C4-2B (cell line): ENCODE measurements at regions not wholly inside any gene's neighbourhood (a gene's known extent, or its start where the extent isn't known, plus 50 kb on each side); places are given as distances from the start of the nearest gene placed in this dataset.

Source experiments
- CTCF ChIP-seq: fragments of 450-650 bp; conservative IDR thresholded peaks from 2 replicates; pipeline ENCODE4 v1.5.1; 2017; ENCODE audit warnings: mild to moderate bottlenecking
- ZFX ChIP-seq: fragments of 450-650 bp; IDR thresholded peaks from 2 replicates; pipeline ENCODE4 v1.6.1; 2017

GRCh38 chr6:92826633-92827032 lies 592.7 kb downstream of the EPHA7 start:
- TF ChIP-seq CTCF, result no peak
- TF ChIP-seq ZFX, result no peak
